PC-3 (cell line): ENCODE measurements at regions not wholly inside any gene's neighbourhood (a gene's known extent, or its start where the extent isn't known, plus 50 kb on each side); places are given as distances from the start of the nearest gene placed in this dataset.

Experiments
- ATAC-seq: fragments of 200-7000 bp; cut with Tn5 transposase; 2 replicates; pipeline ENCODE4 v1.9.1; 2020; ENCODE audit warnings: mild to moderate bottlenecking, moderate library complexity
- BruUV-seq: library from RNA; stranded (reverse); fragments of 400-500 nt; replicated peaks from 2 replicates; lab custom pipeline; 2021; lab: Mats Ljungman, UMichigan
- CTCF ChIA-PET: fragments of 300-600 bp; sonication (Branson Sonifier 250); formaldehyde crosslinking; loops from one replicate; lab custom pipeline; 2022; ENCODE audit warnings: antibody characterized with exemption; lab: Charles Lee
- POLR2A ChIA-PET: fragments of 300-600 bp; sonication (Branson Sonifier 250); formaldehyde crosslinking; loops from one replicate; lab custom pipeline; 2022; ENCODE audit warnings: antibody characterized with exemption; ENCODE audit not compliant: unreplicated experiment; lab: Charles Lee
- DNase-seq: peaks from one replicate; pipeline ENCODE4 v3.0.0-alpha.2; 2015
- H2AFZ ChIP-seq: fragments of 300-600 bp; sonication (generic); 2 replicates; pipeline ENCODE4 v1.6.0; 2016; ENCODE audit warnings: antibody characterized with exemption, low read length
- H3F3A ChIP-seq: fragments of 300-600 bp; sonication (generic); one replicate; pipeline ENCODE4 v1.6.0; 2017; ENCODE audit warnings: antibody characterized with exemption, low read length, control low read depth, mild to moderate bottlenecking; ENCODE audit not compliant: unreplicated experiment
- H3K27ac ChIP-seq: fragments of 300-600 bp; sonication (generic); 2 replicates; pipeline ENCODE4 v1.5.1; 2016; ENCODE audit warnings: mild to moderate bottlenecking, low read length
- H3K27me3 ChIP-seq: fragments of 300-600 bp; sonication (generic); 2 replicates; pipeline ENCODE4 v1.6.1; 2016; ENCODE audit warnings: low read length, mixed read lengths
- H3K36me3 ChIP-seq: fragments of 300-600 bp; sonication (generic); 2 replicates; pipeline ENCODE4 v1.6.1; 2016; ENCODE audit warnings: low read depth, mixed run types, low read length, mixed read lengths
- H3K4me1 ChIP-seq: fragments of 300-600 bp; sonication (generic); 2 replicates; pipeline ENCODE4 v1.5.1; 2016; ENCODE audit warnings: low read length; ENCODE audit not compliant: insufficient read depth
- H3K4me2 ChIP-seq: fragments of 300-600 bp; sonication (generic); 2 replicates; pipeline ENCODE4 v1.6.0; 2016; ENCODE audit warnings: low read length
- H3K4me3 ChIP-seq: fragments of 300-600 bp; sonication (generic); 2 replicates; pipeline ENCODE4 v1.5.1; 2016; ENCODE audit warnings: mild to moderate bottlenecking, low read length, mixed read lengths
- H3K79me2 ChIP-seq: fragments of 300-600 bp; sonication (generic); 2 replicates; pipeline ENCODE4 v1.6.1; 2017; ENCODE audit warnings: low read length, mixed read lengths
- H3K9ac ChIP-seq: fragments of 300-600 bp; sonication (generic); 2 replicates; pipeline ENCODE4 v1.6.0; 2016; ENCODE audit warnings: mild to moderate bottlenecking, low read length
- H3K9me2 ChIP-seq: fragments of 300-600 bp; sonication (generic); replicated peaks from 2 replicates; pipeline ENCODE4 v1.6.1; 2016; ENCODE audit warnings: mixed run types, low read length, mixed read lengths
- H3K9me3 ChIP-seq: fragments of 300-600 bp; sonication (generic); 2 replicates; pipeline ENCODE4 v1.6.1; 2016; ENCODE audit warnings: low read length, mixed read lengths
- H4K20me1 ChIP-seq: fragments of 300-600 bp; sonication (generic); 2 replicates; pipeline ENCODE4 v1.6.1; 2016; ENCODE audit warnings: low read length, mixed read lengths
- EZH2 ChIP-seq: fragments of 300-600 bp; sonication (generic); IDR thresholded peaks from one replicate; pipeline ENCODE4 v1.6.1; 2017; ENCODE audit warnings: antibody characterized with exemption, mild to moderate bottlenecking, low read length; ENCODE audit not compliant: unreplicated experiment
- EZH2phosphoT487 ChIP-seq: fragments of 300-600 bp; sonication (generic); IDR thresholded peaks from 2 replicates; pipeline ENCODE4 v1.6.1; 2018; ENCODE audit warnings: mild to moderate bottlenecking, antibody characterized with exemption, low read length, borderline replicate concordance
- intact Hi-C: fragments of 100-400 bp; cut with micrococcal nuclease; formaldehyde crosslinking; loops from 2 replicates; pipeline ENCODE4 v1.9.0; 2023
- TF ChIP-seq, protein P1 (sequence below): fragments of 300-600 bp; sonication (generic); conservative IDR thresholded peaks from 2 replicates; pipeline ENCODE4 v1.5.1; 2017; ENCODE audit warnings: antibody characterized with exemption, low read depth, mild to moderate bottlenecking, low read length

DNA sequence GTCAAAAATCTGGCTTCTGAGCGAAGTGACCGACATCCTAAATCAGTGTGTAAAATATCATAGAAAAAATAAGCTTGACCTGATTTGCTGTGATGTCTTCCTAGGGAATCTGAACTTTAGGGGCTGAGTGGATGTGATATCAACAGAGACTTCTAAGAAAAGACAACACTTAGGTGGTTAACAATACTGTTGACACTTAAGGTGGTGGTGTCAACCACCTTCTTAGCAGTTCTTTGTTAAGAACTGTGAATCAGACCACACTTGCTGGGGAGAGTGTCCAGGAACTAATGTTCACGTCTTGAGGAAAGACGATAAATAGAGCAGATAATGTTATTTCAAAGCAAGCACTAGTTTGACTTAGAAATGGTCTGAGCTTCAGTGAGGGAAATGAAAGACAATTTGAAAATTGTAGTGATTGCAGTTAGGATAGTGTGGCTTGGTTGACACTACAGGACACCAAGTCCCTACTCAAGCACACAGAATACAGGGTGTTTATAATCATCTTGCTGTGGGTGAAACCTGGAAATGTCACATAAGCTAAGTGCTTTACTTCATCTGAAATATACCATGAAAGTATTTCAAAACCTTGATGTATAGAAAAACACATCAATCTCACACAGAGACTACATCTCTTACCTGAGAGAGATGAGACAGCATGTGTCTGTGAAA lies 1936.5 kb downstream of the PCDH9 start:
- H3K36me3 ChIP-seq, result no peaks in the 10 kb centered on the region
- H3K9ac ChIP-seq, result no peak overlapping the region
- CTCF ChIA-PET, result no interaction called here
- no peak overlapping the region for H2AFZ ChIP-seq
- no peak overlapping the region for H3K4me2 ChIP-seq
- H4K20me1 ChIP-seq, result no peaks in the 10 kb centered on the region
- no peak for TF ChIP-seq EZH2phosphoT487
- TF ChIP-seq, protein P1, sequence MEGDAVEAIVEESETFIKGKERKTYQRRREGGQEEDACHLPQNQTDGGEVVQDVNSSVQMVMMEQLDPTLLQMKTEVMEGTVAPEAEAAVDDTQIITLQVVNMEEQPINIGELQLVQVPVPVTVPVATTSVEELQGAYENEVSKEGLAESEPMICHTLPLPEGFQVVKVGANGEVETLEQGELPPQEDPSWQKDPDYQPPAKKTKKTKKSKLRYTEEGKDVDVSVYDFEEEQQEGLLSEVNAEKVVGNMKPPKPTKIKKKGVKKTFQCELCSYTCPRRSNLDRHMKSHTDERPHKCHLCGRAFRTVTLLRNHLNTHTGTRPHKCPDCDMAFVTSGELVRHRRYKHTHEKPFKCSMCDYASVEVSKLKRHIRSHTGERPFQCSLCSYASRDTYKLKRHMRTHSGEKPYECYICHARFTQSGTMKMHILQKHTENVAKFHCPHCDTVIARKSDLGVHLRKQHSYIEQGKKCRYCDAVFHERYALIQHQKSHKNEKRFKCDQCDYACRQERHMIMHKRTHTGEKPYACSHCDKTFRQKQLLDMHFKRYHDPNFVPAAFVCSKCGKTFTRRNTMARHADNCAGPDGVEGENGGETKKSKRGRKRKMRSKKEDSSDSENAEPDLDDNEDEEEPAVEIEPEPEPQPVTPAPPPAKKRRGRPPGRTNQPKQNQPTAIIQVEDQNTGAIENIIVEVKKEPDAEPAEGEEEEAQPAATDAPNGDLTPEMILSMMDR, result no peak
- no peak for TF ChIP-seq EZH2
- H3K79me2 ChIP-seq, result no peaks in the 10 kb centered on the region
- no TSS peak for BruUV-seq
- POLR2A ChIA-PET, result no interaction called here
- ATAC-seq, result no peak
- no peaks in the 10 kb centered on the region for H3K9me2 ChIP-seq
- no peak overlapping the region for H3K4me3 ChIP-seq
- intact Hi-C loops, result no loop called here
- DNase-seq, result no peak
- no peaks in the 10 kb centered on the region for H3K27me3 ChIP-seq
- no peaks in the 10 kb centered on the region for H3K9me3 ChIP-seq
- no peak overlapping the region for H3K27ac ChIP-seq
- no peaks in the 10 kb centered on the region for H3F3A ChIP-seq
- no peaks in the 10 kb centered on the region for H3K4me1 ChIP-seq

- no peak overlapping the region for H3K27ac ChIP-seq
- H3K36me3 ChIP-seq, result no peaks in the 10 kb centered on the region
- no peaks in the 10 kb centered on the region for H3K4me1 ChIP-seq
- H3F3A ChIP-seq, result no peaks in the 10 kb centered on the region
- H3K4me3 ChIP-seq, result no peak overlapping the region
- H2AFZ ChIP-seq, result no peak overlapping the region
- ATAC-seq, result peak; percentile 64
- no peaks in the 10 kb centered on the region for H3K9me2 ChIP-seq
- intact Hi-C loops, result no loop called here
- no peak overlapping the region for H3K4me2 ChIP-seq
- H3K79me2 ChIP-seq, result no peaks in the 10 kb centered on the region
- no peaks in the 10 kb centered on the region for H3K9me3 ChIP-seq
- CTCF ChIA-PET, result no interaction called here
- peak; percentile 25 for DNase-seq
- no TSS peak for BruUV-seq
- POLR2A ChIA-PET, result no interaction called here
- H3K9ac ChIP-seq, result no peak overlapping the region
- TF ChIP-seq EZH2 (no peak), EZH2phosphoT487 (no peak)
- TF ChIP-seq, protein P1, result no peak
- no peaks in the 10 kb centered on the region for H4K20me1 ChIP-seq
- no peaks in the 10 kb centered on the region for H3K27me3 ChIP-seq
These were observed 1937.6 kb downstream of the PCDH9 start for GRCh38 chr13:65292488-65292901.

DNA sequence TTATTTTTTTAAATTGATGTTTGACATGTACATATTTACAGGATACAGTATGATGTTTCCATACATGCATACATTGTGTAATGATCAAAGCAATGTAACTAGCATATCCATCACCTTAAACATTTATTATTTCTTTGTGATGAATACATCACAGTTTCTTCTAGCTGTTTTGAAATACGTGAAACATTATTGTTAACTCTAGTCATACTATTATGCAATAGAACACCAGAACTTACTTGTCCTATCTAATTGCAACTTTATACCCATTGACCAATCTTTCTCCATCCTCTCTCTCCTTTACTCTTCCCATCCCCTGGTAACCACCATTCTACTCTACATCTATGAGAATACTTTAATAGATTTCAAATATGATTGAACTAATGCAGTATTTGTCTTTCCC lies 1942.7 kb downstream of the PCDH9 start:
- Histone ChIP-seq H2AFZ (no peak overlapping the region), H3K27me3 (no peaks in the 10 kb centered on the region), H3K4me2 (no peak overlapping the region), H3K9me2 (no peaks in the 10 kb centered on the region), H3K36me3 (no peaks in the 10 kb centered on the region), H3K79me2 (no peaks in the 10 kb centered on the region), H3K4me1 (no peaks in the 10 kb centered on the region), H3F3A (no peaks in the 10 kb centered on the region), H3K4me3 (no peak overlapping the region), H3K9me3 (no peaks in the 10 kb centered on the region), H3K9ac (no peak overlapping the region), H4K20me1 (no peaks in the 10 kb centered on the region), H3K27ac (no peak overlapping the region)
- no TSS peak for BruUV-seq
- intact Hi-C loops, result no loop called here
- ChIA-PET POLR2A (no interaction called here), CTCF (no interaction called here)
- ATAC-seq (no peak), DNase-seq (no peak)
- TF ChIP-seq EZH2 (no peak), EZH2phosphoT487 (no peak)
- TF ChIP-seq, protein P1, result no peak
